ENCODE measurements at regions not wholly inside any gene's neighbourhood (a gene's known extent, or its start where the extent isn't known, plus 50 kb on each side); places are given as distances from the start of the nearest gene placed in this dataset.

DNA sequence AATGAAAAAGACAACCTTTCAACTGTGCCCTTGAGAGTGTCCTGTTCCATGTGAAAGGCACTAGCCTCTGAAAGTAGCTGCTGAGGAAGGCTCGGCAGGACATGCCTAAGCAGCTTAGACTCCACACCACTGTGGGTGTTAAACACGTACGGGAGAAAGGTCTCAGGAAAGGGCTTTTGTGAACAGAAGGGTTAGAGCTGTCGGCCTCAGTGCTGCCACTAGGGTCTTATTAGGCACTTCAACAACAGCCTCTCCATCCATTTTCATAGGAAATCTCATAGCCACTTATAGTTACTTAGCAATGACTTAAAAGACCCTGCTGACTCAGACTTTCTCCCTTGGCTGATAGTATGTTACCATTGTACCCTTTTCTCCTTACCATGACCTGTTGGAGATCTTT is 662.8 kb downstream of the TBC1D32 start:
- TF ChIP-seq, protein P1, sequence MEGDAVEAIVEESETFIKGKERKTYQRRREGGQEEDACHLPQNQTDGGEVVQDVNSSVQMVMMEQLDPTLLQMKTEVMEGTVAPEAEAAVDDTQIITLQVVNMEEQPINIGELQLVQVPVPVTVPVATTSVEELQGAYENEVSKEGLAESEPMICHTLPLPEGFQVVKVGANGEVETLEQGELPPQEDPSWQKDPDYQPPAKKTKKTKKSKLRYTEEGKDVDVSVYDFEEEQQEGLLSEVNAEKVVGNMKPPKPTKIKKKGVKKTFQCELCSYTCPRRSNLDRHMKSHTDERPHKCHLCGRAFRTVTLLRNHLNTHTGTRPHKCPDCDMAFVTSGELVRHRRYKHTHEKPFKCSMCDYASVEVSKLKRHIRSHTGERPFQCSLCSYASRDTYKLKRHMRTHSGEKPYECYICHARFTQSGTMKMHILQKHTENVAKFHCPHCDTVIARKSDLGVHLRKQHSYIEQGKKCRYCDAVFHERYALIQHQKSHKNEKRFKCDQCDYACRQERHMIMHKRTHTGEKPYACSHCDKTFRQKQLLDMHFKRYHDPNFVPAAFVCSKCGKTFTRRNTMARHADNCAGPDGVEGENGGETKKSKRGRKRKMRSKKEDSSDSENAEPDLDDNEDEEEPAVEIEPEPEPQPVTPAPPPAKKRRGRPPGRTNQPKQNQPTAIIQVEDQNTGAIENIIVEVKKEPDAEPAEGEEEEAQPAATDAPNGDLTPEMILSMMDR (conservative IDR thresholded peaks at IDR 0.05; ENCODE audit: low read length), result no peak
- no peak for TF ChIP-seq EZH2phosphoT487 (IDR thresholded peaks at IDR 0.05; ENCODE audit: borderline replicate concordance, low read depth, low read length)
